Upper lobe of left lung (tissue), 4 donors: ENCODE measurements at regions not wholly inside any gene's neighbourhood (a gene's known extent, or its start where the extent isn't known, plus 50 kb on each side); places are given as distances from the start of the nearest gene placed in this dataset.

Experiments used
- EP300 ChIP-seq, 4 donors: sonication (generic); formaldehyde crosslinking; IDR thresholded peaks; one replicate each; pipeline ENCODE4 v1.5.1; 2017; ENCODE audit warnings: antibody characterized with exemption in 4 of 4, control low read depth in 2 of 4
- POLR2A ChIP-seq, 4 donors: fragments of 450-650 bp; IDR thresholded peaks; one replicate each; pipeline ENCODE4 v1.5.1; 2016 to 2017; ENCODE audit warnings: antibody characterized with exemption in 4 of 4, mild to moderate bottlenecking in 2 of 4
- TF ChIP-seq, protein P1 (sequence below), 6 experiments: fragments of 450-650 bp in 4 of 6; fragments of 200-600 bp in 2 of 6; sonication (generic) in 2 of 6; IDR thresholded peaks; one replicate each; pipeline ENCODE4 v1.5.1; 2016 to 2019; ENCODE audit warnings: antibody characterized with exemption in 6 of 6

DNA sequence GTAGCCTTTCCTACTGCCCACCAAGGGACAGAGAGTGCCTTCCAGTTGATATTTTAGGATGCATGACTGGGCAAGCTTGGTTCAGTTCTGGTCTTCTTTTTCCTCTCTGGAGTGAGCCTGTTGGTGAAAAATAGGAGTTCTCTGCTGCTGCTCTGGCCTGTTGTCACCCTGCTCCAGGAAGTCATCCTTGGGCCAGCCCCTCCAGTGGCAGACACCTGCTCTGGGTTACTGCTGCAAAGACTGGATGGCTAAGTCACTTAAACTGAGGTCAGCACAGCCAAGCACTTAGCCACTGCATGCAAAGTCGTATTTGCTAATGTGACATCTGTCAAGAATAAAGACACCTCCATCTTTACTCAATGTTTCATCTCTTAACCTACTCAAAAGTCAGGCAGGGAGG, 219.6 kb upstream of the ID2 start:
- TF ChIP-seq POLR2A (IDR thresholded peaks at IDR 0.05) (no peak), EP300 (IDR thresholded peaks at IDR 0.05) (no peak)
- TF ChIP-seq, protein P1, sequence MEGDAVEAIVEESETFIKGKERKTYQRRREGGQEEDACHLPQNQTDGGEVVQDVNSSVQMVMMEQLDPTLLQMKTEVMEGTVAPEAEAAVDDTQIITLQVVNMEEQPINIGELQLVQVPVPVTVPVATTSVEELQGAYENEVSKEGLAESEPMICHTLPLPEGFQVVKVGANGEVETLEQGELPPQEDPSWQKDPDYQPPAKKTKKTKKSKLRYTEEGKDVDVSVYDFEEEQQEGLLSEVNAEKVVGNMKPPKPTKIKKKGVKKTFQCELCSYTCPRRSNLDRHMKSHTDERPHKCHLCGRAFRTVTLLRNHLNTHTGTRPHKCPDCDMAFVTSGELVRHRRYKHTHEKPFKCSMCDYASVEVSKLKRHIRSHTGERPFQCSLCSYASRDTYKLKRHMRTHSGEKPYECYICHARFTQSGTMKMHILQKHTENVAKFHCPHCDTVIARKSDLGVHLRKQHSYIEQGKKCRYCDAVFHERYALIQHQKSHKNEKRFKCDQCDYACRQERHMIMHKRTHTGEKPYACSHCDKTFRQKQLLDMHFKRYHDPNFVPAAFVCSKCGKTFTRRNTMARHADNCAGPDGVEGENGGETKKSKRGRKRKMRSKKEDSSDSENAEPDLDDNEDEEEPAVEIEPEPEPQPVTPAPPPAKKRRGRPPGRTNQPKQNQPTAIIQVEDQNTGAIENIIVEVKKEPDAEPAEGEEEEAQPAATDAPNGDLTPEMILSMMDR (IDR thresholded peaks at IDR 0.05) = no peak
